Vagina (tissue), 2 donors: ENCODE measurements at regions not wholly inside any gene's neighbourhood (a gene's known extent, or its start where the extent isn't known, plus 50 kb on each side); places are given as distances from the start of the nearest gene placed in this dataset.

Source experiments
- CTCF ChIP-seq, 3 experiments: fragments of 450-650 bp in 2 of 3; fragments of 200-600 bp in 1 of 3; sonication (generic) in 1 of 3; IDR thresholded peaks; one replicate each; pipeline ENCODE4 v1.5.1; 2017 to 2019; ENCODE audit warnings: antibody characterized with exemption in 3 of 3, mild to moderate bottlenecking in 2 of 3, moderate library complexity in 2 of 3
- POLR2A ChIP-seq, 2 donors: fragments of 450-650 bp; IDR thresholded peaks; one replicate each; pipeline ENCODE4 v1.6.1; 2017; ENCODE audit warnings: antibody characterized with exemption in 2 of 2, mild to moderate bottlenecking in 2 of 2, moderate library complexity in 2 of 2

DNA sequence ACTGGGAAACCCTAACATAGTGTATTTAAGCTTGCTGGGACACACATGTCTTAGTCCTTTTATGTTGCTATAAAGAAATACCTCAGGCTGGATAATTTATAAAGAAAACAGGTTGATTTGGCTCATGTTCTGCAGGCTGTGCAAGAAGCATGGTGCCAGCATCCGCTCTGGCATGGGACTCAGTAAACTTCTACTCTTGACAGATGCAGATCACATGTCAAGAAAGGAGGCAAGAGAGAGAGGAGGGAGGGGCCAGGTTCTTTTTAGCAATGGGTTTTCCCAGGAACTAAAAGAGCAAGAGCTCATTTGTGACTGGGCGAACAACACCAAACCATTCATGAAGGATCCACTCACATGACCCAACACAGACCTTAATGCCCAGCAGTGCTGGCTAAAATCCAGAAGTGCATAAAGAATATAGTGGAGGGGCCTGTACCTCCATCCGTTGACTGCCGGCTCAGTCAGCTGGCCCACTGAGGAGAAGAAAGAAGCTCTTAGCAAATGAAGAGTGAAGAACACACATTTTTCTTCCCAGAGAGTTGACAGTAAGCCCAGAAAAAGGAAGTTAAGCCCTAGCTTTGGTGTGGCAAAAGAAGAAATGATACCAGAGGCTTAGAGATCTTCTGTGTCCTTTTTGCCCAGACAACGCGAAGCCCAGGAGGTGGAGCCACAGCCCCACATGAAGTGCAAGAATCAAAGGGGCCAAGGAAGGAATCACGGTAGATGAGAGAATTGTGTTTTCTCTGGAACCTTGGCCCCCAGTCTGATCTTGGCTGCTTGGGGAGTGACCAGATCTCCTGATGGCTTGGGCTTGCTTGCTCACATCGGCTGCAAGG, 183.5 kb upstream of the FAM98A start:
- TF ChIP-seq CTCF (IDR thresholded peaks at IDR 0.05) = no peak
- no peak for TF ChIP-seq POLR2A (IDR thresholded peaks at IDR 0.05)
